ENCODE measurements at regions not wholly inside any gene's neighbourhood (a gene's known extent, or its start where the extent isn't known, plus 50 kb on each side); places are given as distances from the start of the nearest gene placed in this dataset.
"Not testable (repeated sequence)": the region's sequence is repeated elsewhere in the genome, so short reads cannot be mapped to it uniquely, and the experiment has no call there.

DNA sequence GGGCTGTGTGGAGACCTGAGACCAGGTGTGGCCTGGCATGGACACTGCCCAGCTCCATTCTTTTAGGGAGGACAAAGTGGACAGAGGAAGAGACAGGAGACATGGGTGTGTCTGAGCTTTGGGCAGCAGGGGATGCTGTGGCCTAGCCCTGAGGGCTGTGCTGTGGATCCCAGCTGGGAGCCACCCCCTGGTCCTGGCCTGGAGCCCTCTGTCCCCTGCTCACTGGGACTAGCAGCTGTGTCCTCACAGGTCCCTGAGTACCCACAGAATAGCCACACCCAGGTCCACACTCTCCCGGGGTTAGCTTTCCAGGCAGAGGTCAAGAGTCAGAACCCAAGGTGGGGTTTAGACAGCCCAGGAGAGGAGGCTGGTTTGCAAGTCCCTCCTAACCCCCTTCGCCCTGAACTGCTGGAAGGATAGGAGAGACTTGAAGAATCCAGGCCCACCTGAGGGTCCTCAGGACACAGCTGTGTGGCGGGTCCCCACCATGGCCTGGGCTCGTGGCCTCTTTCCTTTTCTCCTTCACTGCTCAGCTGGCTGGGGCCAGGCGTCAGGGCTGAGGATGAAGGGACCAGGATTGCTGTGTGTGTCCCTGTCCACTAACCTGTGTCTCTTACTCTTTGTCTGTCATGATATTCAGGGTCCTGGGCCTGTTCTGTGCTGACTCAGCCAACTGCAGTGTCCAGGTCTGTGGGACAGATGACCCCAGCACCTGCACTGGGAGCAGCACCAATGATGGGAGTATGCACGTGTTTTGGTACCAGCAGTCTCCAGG lies 78.5 kb upstream of the VPREB1 start:
- no peak for DNase-seq
- H3K27ac Mint-ChIP-seq, result peak overlapping the region; percentile 97 to 100 (median 98)

GRCh38 chr22:22164541-22165272 lies 79.9 kb upstream of the VPREB1 start:
- ATAC-seq (ENCODE audit: low read depth in 2 of 2) (no peak), DNase-seq (peak; percentile 28)
- Mint-ChIP-seq H3K4me1 (peaks cover 64 to 82% (median 76%) of the 10 kb centered on the region in 3 donors), H3K36me3 (no peaks in the 10 kb centered on the region), H3K27ac (peak overlapping the region; percentile 89 to 100 (median 96)), H3K27me3 (no peaks in the 10 kb centered on the region), H3K9me3 (peaks cover 0 to 3% (median 0%) of the 10 kb centered on the region in 7 donors), H3K4me3 (peak overlapping the region; percentile 31 to 95 (median 74))

More for the DNA sequence above, 78.5 kb upstream of the VPREB1 start:
- H3K4me3 Mint-ChIP-seq, result peak overlapping the region; percentile 71 to 95 (median 86)
- H3K36me3 Mint-ChIP-seq, result no peaks in the 10 kb centered on the region
- peaks cover 71 to 91% (median 84%) of the 10 kb centered on the region in 3 donors for H3K4me1 Mint-ChIP-seq
- ATAC-seq (ENCODE audit: low read depth in 2 of 2), result no peak
- peaks cover 0 to 3% (median 0%) of the 10 kb centered on the region in 7 donors for H3K9me3 Mint-ChIP-seq
- no peaks in the 10 kb centered on the region for H3K27me3 Mint-ChIP-seq

GRCh38 chr22:22161924-22162851 lies 82.4 kb upstream of the VPREB1 start:
- Mint-ChIP-seq H3K4me1 (peaks cover 69 to 81% (median 79%) of the 10 kb centered on the region in 3 donors), H3K4me3 (peak overlapping the region; percentile 77 to 93 (median 90))

GRCh38 chr22:22160768-22161167 lies 83.8 kb upstream of the VPREB1 start:
- not testable (repeated sequence) for H3K9me3 Mint-ChIP-seq; H3K27me3 Mint-ChIP-seq; ATAC-seq (ENCODE audit: low read depth in 2 of 2); H3K36me3 Mint-ChIP-seq; DNase-seq; H3K4me3 Mint-ChIP-seq; H3K27ac Mint-ChIP-seq
- H3K4me1 Mint-ChIP-seq, result peaks cover 67 to 83% (median 79%) of the 10 kb centered on the region in 3 donors

More at GRCh38 chr22:22161924-22162851, 82.4 kb upstream of the VPREB1 start:
- DNase-seq (peak; percentile 75), ATAC-seq (ENCODE audit: low read depth in 2 of 2) (peak; percentile 93 to 95)
- H3K27ac Mint-ChIP-seq, result peak overlapping the region; percentile 94 to 99 (median 96)
- no peaks in the 10 kb centered on the region for H3K27me3 Mint-ChIP-seq
- peaks cover 0 to 3% (median 0%) of the 10 kb centered on the region in 7 donors for H3K9me3 Mint-ChIP-seq
- no peaks in the 10 kb centered on the region for H3K36me3 Mint-ChIP-seq

- H3K4me3 Mint-ChIP-seq, result peak overlapping the region in 6 of 8 donors; percentile 1 to 68 (median 52)
- no peak for ATAC-seq (ENCODE audit: low read depth in 2 of 2)
- no peaks in the 10 kb centered on the region for H3K36me3 Mint-ChIP-seq
- peaks cover 60 to 80% (median 77%) of the 10 kb centered on the region in 3 donors for H3K4me1 Mint-ChIP-seq
- DNase-seq, result no peak
- no peaks in the 10 kb centered on the region for H3K27me3 Mint-ChIP-seq
- H3K9me3 Mint-ChIP-seq, result peaks cover 0 to 3% (median 0%) of the 10 kb centered on the region in 7 donors
- peak overlapping the region; percentile 1 to 94 (median 78) for H3K27ac Mint-ChIP-seq
These were observed 85.2 kb upstream of the VPREB1 start for GRCh38 chr22:22159384-22159783.

GRCh38 chr22:22158965-22159364 lies 85.6 kb upstream of the VPREB1 start:
- DNase-seq, result no peak
- Mint-ChIP-seq H3K4me1 (peaks cover 57 to 77% (median 77%) of the 10 kb centered on the region in 3 donors), H3K36me3 (no peaks in the 10 kb centered on the region), H3K27ac (peak overlapping the region in 5 of 6 donors; percentile 15 to 94 (median 79)), H3K9me3 (peaks cover 0 to 3% (median 0%) of the 10 kb centered on the region in 7 donors), H3K4me3 (peak overlapping the region in 4 of 8 donors; percentile 9 to 68 (median 52)), H3K27me3 (no peaks in the 10 kb centered on the region)
- no peak for ATAC-seq (ENCODE audit: low read depth in 2 of 2)

- DNase-seq (no peak), ATAC-seq (ENCODE audit: low read depth in 2 of 2) (no peak)
- H3K27ac Mint-ChIP-seq, result peak overlapping the region; percentile 31 to 98 (median 62)
- peaks cover 52 to 71% (median 71%) of the 10 kb centered on the region in 3 donors for H3K4me1 Mint-ChIP-seq
- no peaks in the 10 kb centered on the region for H3K36me3 Mint-ChIP-seq
- no peak overlapping the region for H3K4me3 Mint-ChIP-seq
- H3K9me3 Mint-ChIP-seq, result peaks cover 0 to 3% (median 0%) of the 10 kb centered on the region in 7 donors
- no peaks in the 10 kb centered on the region for H3K27me3 Mint-ChIP-seq
These were observed 86.3 kb upstream of the VPREB1 start for GRCh38 chr22:22158207-22158816.

- no peak for DNase-seq
- Mint-ChIP-seq H3K4me1 (peaks cover 46 to 62% (median 61%) of the 10 kb centered on the region in 3 donors), H3K27ac (peak overlapping the region; percentile 94 to 98 (median 97)), H3K9me3 (peaks cover 0 to 2% (median 0%) of the 10 kb centered on the region in 7 donors), H3K4me3 (peak overlapping the region in 7 of 8 donors; percentile 52 to 91 (median 76)), H3K27me3 (no peaks in the 10 kb centered on the region), H3K36me3 (no peaks in the 10 kb centered on the region)
- peak; percentile 11 to 23 for ATAC-seq (ENCODE audit: low read depth in 2 of 2)
These were observed 87.2 kb upstream of the VPREB1 start for GRCh38 chr22:22157348-22157725.

GRCh38 chr22:22156716-22157347 lies 87.8 kb upstream of the VPREB1 start:
- Mint-ChIP-seq H3K27me3 (no peaks in the 10 kb centered on the region), H3K4me3 (peak overlapping the region in 7 of 8 donors; percentile 52 to 91 (median 76))

GRCh38 chr22:22156348-22156715 lies 88.3 kb upstream of the VPREB1 start:
- DNase-seq, result no peak
- H3K27ac Mint-ChIP-seq, result peak overlapping the region; percentile 94 to 98 (median 97)
- H3K36me3 Mint-ChIP-seq, result no peaks in the 10 kb centered on the region
- no peaks in the 10 kb centered on the region for H3K9me3 Mint-ChIP-seq
- no peaks in the 10 kb centered on the region for H3K27me3 Mint-ChIP-seq
- no peak for ATAC-seq (ENCODE audit: low read depth in 2 of 2)
- peaks cover 40 to 61% (median 60%) of the 10 kb centered on the region in 3 donors for H3K4me1 Mint-ChIP-seq
- peak overlapping the region in 5 of 8 donors; percentile 52 to 78 (median 74) for H3K4me3 Mint-ChIP-seq

More at GRCh38 chr22:22156716-22157347, 87.8 kb upstream of the VPREB1 start:
- ATAC-seq (ENCODE audit: low read depth in 2 of 2) (peak; percentile 74 to 81), DNase-seq (peak; percentile 80)
- peak overlapping the region; percentile 94 to 98 (median 97) for H3K27ac Mint-ChIP-seq
- H3K4me1 Mint-ChIP-seq, result peaks cover 41 to 62% (median 60%) of the 10 kb centered on the region in 3 donors
- no peaks in the 10 kb centered on the region for H3K36me3 Mint-ChIP-seq
- no peaks in the 10 kb centered on the region for H3K9me3 Mint-ChIP-seq

- Mint-ChIP-seq H3K36me3 (no peaks in the 10 kb centered on the region), H3K4me3 (no peak overlapping the region), H3K27ac (peak overlapping the region in 4 of 6 donors; percentile 18 to 94 (median 81)), H3K9me3 (no peaks in the 10 kb centered on the region), H3K4me1 (peaks cover 40 to 61% (median 60%) of the 10 kb centered on the region in 3 donors), H3K27me3 (no peaks in the 10 kb centered on the region)
- DNase-seq (no peak), ATAC-seq (ENCODE audit: low read depth in 2 of 2) (no peak)
These were observed 89.0 kb upstream of the VPREB1 start for GRCh38 chr22:22155607-22156006.

DNA sequence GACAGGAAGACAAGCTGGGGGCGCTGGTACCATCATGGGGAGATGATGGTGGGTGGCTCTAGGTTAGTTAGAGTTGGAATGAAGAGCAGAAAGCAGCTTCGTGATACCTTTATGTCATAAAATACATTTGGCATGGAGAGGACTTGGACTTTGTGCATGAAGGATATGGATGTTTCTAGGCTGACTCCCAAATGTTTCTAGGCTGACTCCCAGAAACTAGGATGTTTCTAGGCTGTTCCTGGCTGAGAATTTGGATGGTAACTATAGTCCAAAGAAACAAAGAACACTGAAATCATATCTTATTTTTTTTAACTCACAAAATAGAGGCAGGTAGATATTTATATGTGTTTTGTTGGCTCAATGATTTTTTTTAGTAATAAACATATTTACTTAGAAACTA lies 89.4 kb upstream of the VPREB1 start:
- H3K27ac Mint-ChIP-seq, result peak overlapping the region in 5 of 6 donors; percentile 26 to 91 (median 78)
- no peaks in the 10 kb centered on the region for H3K36me3 Mint-ChIP-seq
- DNase-seq (no peak), ATAC-seq (ENCODE audit: low read depth in 2 of 2) (no peak)
- H3K27me3 Mint-ChIP-seq, result peaks cover 0 to under 1% (median 0%) of the 10 kb centered on the region in 3 donors
- H3K4me3 Mint-ChIP-seq, result no peak overlapping the region
- peaks cover 40 to 61% (median 60%) of the 10 kb centered on the region in 3 donors for H3K4me1 Mint-ChIP-seq
- no peaks in the 10 kb centered on the region for H3K9me3 Mint-ChIP-seq
